SJSA1 (cell line): ENCODE measurements at regions not wholly inside any gene's neighbourhood (a gene's known extent, or its start where the extent isn't known, plus 50 kb on each side); places are given as distances from the start of the nearest gene placed in this dataset.
"Not testable (repeated sequence)": the region's sequence is repeated elsewhere in the genome, so short reads cannot be mapped to it uniquely, and the experiment has no call there.

Source experiments
- DNase-seq, 2 experiments: peaks; one replicate each; pipeline ENCODE4 v3.0.0-alpha.2; 2015 to 2020; ENCODE audit warnings: low spot score in 2 of 2, low read depth in 1 of 2
- H3K27ac ChIP-seq: fragments of 250-450 bp; sonication (Bioruptor Pico); 2 replicates; pipeline ENCODE4 v1.5.1; 2020; ENCODE audit warnings: mild to moderate bottlenecking, moderate library complexity
- H3K27me3 ChIP-seq: fragments of 250-450 bp; sonication (Bioruptor Pico); replicated peaks from 2 replicates; pipeline ENCODE4 v1.5.1; 2020; ENCODE audit warnings: mild to moderate bottlenecking, moderate library complexity
- H3K36me3 ChIP-seq: fragments of 250-450 bp; sonication (Bioruptor Pico); 2 replicates; pipeline ENCODE4 v1.5.1; 2020; ENCODE audit warnings: mild to moderate bottlenecking
- H3K4me1 ChIP-seq: fragments of 250-450 bp; sonication (Bioruptor Pico); replicated peaks from 2 replicates; pipeline ENCODE4 v1.6.1; 2021; ENCODE audit warnings: mild to moderate bottlenecking
- H3K4me3 ChIP-seq: fragments of 250-450 bp; sonication (Bioruptor Pico); 2 replicates; pipeline ENCODE4 v1.5.1; 2020; ENCODE audit warnings: mild to moderate bottlenecking
- H3K9me3 ChIP-seq: fragments of 250-450 bp; sonication (Bioruptor Pico); replicated peaks from 2 replicates; pipeline ENCODE4 v1.5.1; 2020; ENCODE audit warnings: mild to moderate bottlenecking

- Histone ChIP-seq H3K27ac (no peak overlapping the region), H3K4me3 (no peak overlapping the region), H3K27me3 (no peaks in the 10 kb centered on the region), H3K36me3 (no peaks in the 10 kb centered on the region), H3K9me3 (no peaks in the 10 kb centered on the region), H3K4me1 (no peaks in the 10 kb centered on the region)
- DNase-seq: no peak
Observed at GRCh38 chr4:171334549-171334948, 478.7 kb upstream of the GALNTL6 start.

GRCh38 chr4:171308661-171309060 lies 504.5 kb upstream of the GALNTL6 start:
- Histone ChIP-seq H3K4me1 (no peaks in the 10 kb centered on the region), H3K9me3 (no peaks in the 10 kb centered on the region), H3K4me3 (no peak overlapping the region), H3K27me3 (no peaks in the 10 kb centered on the region), H3K36me3 (no peaks in the 10 kb centered on the region), H3K27ac (no peak overlapping the region)
- DNase-seq: no peak

- not testable (repeated sequence) for H3K27ac ChIP-seq, H3K36me3 ChIP-seq, H3K9me3 ChIP-seq, H3K27me3 ChIP-seq, H3K4me3 ChIP-seq, H3K4me1 ChIP-seq
- DNase-seq: peak in 1 of 2 experiments; percentile 25
Observed at GRCh38 chr4:171298048-171298718, 515.0 kb upstream of the GALNTL6 start.

- Histone ChIP-seq H3K27me3 (no peaks in the 10 kb centered on the region), H3K27ac (no peak overlapping the region), H3K36me3 (no peaks in the 10 kb centered on the region), H3K4me1 (no peaks in the 10 kb centered on the region), H3K4me3 (no peak overlapping the region), H3K9me3 (no peaks in the 10 kb centered on the region)
- DNase-seq: no peak
Observed at GRCh38 chr4:171288816-171289432, 524.3 kb upstream of the GALNTL6 start.

- Histone ChIP-seq H3K4me3 (no peak overlapping the region), H3K27me3 (no peaks in the 10 kb centered on the region), H3K27ac (no peak overlapping the region), H3K36me3 (no peaks in the 10 kb centered on the region), H3K4me1 (no peaks in the 10 kb centered on the region), H3K9me3 (no peaks in the 10 kb centered on the region; the same call in 1 of the 2 replicates)
- DNase-seq: no peak
Observed at GRCh38 chr4:171281359-171281758, 531.8 kb upstream of the GALNTL6 start.

- H3K36me3 ChIP-seq: no peaks in the 10 kb centered on the region
- DNase-seq: no peak
- H3K27me3 ChIP-seq: no peaks in the 10 kb centered on the region
- H3K27ac ChIP-seq: no peak overlapping the region
- no peaks in the 10 kb centered on the region; the same call in 1 of the 2 replicates for H3K9me3 ChIP-seq
- no peaks in the 10 kb centered on the region for H3K4me1 ChIP-seq
- no peak overlapping the region for H3K4me3 ChIP-seq
Observed at GRCh38 chr4:171279131-171279530, 534.1 kb upstream of the GALNTL6 start.

- Histone ChIP-seq H3K27me3 (no peaks in the 10 kb centered on the region), H3K27ac (no peak overlapping the region), H3K4me1 (no peaks in the 10 kb centered on the region), H3K36me3 (no peaks in the 10 kb centered on the region), H3K9me3 (no peaks in the 10 kb centered on the region), H3K4me3 (no peak overlapping the region)
- DNase-seq: no peak
Observed at GRCh38 chr4:171266671-171267070, 546.5 kb upstream of the GALNTL6 start.

- Histone ChIP-seq H3K4me3 (no peak overlapping the region), H3K36me3 (no peaks in the 10 kb centered on the region), H3K4me1 (no peaks in the 10 kb centered on the region), H3K9me3 (no peaks in the 10 kb centered on the region), H3K27ac (no peak overlapping the region), H3K27me3 (no peaks in the 10 kb centered on the region)
- no peak for DNase-seq
Observed at GRCh38 chr4:171265190-171265818, 547.9 kb upstream of the GALNTL6 start.

- no peak for DNase-seq
- Histone ChIP-seq H3K36me3 (no peaks in the 10 kb centered on the region), H3K4me1 (no peaks in the 10 kb centered on the region), H3K9me3 (no peaks in the 10 kb centered on the region), H3K27me3 (no peaks in the 10 kb centered on the region), H3K27ac (no peak overlapping the region), H3K4me3 (no peak overlapping the region)
Observed at GRCh38 chr4:171256223-171256622, 557.0 kb upstream of the GALNTL6 start.

- H3K4me1 ChIP-seq: no peaks in the 10 kb centered on the region
Observed at GRCh38 chr4:171246948-171247347, 566.3 kb upstream of the GALNTL6 start.

GRCh38 chr4:171242831-171243230 lies 570.4 kb upstream of the GALNTL6 start:
- Histone ChIP-seq H3K27me3 (no peaks in the 10 kb centered on the region), H3K4me3 (no peak overlapping the region), H3K27ac (no peak overlapping the region), H3K9me3 (no peaks in the 10 kb centered on the region), H3K36me3 (no peaks in the 10 kb centered on the region), H3K4me1 (no peaks in the 10 kb centered on the region)
- DNase-seq: no peak

More at GRCh38 chr4:171246948-171247347, 566.3 kb upstream of the GALNTL6 start:
- Histone ChIP-seq H3K27me3 (no peaks in the 10 kb centered on the region), H3K4me3 (no peak overlapping the region), H3K9me3 (no peaks in the 10 kb centered on the region), H3K27ac (no peak overlapping the region), H3K36me3 (no peaks in the 10 kb centered on the region)
- DNase-seq: no peak

- no peaks in the 10 kb centered on the region for H3K4me1 ChIP-seq
- no peak overlapping the region for H3K4me3 ChIP-seq
- no peak for DNase-seq
- H3K27ac ChIP-seq: no peak overlapping the region
- H3K9me3 ChIP-seq: no peaks in the 10 kb centered on the region
- no peaks in the 10 kb centered on the region for H3K27me3 ChIP-seq
- no peaks in the 10 kb centered on the region for H3K36me3 ChIP-seq
Observed at GRCh38 chr4:171239196-171239595, 574.0 kb upstream of the GALNTL6 start.

- no peaks in the 10 kb centered on the region for H3K9me3 ChIP-seq
- H3K4me3 ChIP-seq: no peak overlapping the region
Observed at GRCh38 chr4:171235521-171235920, 577.7 kb upstream of the GALNTL6 start.

GRCh38 chr4:171229354-171229753 lies 583.9 kb upstream of the GALNTL6 start:
- H3K27ac ChIP-seq, H3K4me1 ChIP-seq, H3K36me3 ChIP-seq, H3K9me3 ChIP-seq, H3K27me3 ChIP-seq, H3K4me3 ChIP-seq, DNase-seq: not testable (repeated sequence)

More at GRCh38 chr4:171235521-171235920, 577.7 kb upstream of the GALNTL6 start:
- H3K36me3 ChIP-seq: no peaks in the 10 kb centered on the region
- no peak for DNase-seq
- H3K27ac ChIP-seq: no peak overlapping the region
- no peaks in the 10 kb centered on the region; the same call in 1 of the 2 replicates for H3K27me3 ChIP-seq
- H3K4me1 ChIP-seq: no peaks in the 10 kb centered on the region
